WTC11 (cell line): ENCODE measurements at regions not wholly inside any gene's neighbourhood (a gene's known extent, or its start where the extent isn't known, plus 50 kb on each side); places are given as distances from the start of the nearest gene placed in this dataset.

Experiments used
- ATAC-seq: fragments of 200-7000 bp; cut with Tn5 transposase; 2 replicates; pipeline ENCODE4 v1.10.0; 2021; ENCODE audit warnings: mild to moderate bottlenecking, moderate library complexity
- CTCF ChIA-PET: fragments of 300-600 bp; sonication (Branson Sonifier 250); formaldehyde crosslinking; loops from one replicate; lab custom pipeline; 2021; ENCODE audit warnings: antibody characterized with exemption; lab: Charles Lee
- POLR2A ChIA-PET: fragments of 350-600 bp; sonication (Branson Sonifier 250); formaldehyde crosslinking; loops from one replicate; lab custom pipeline; 2021; ENCODE audit warnings: antibody characterized with exemption; lab: Charles Lee
- DNase-seq: peaks from one replicate; pipeline ENCODE4 v3.0.0; 2021; ENCODE audit warnings: low spot score
- H3K27ac Mint-ChIP-seq: 2 replicates; pipeline ENCODE4 v1.8.0; 2021; ENCODE audit warnings: mixed read lengths
- H3K27me3 Mint-ChIP-seq: 2 replicates; pipeline ENCODE4 v1.8.0; 2021; ENCODE audit warnings: low read depth, mild to moderate bottlenecking, moderate library complexity, mixed read lengths
- H3K36me3 Mint-ChIP-seq: 2 replicates; pipeline ENCODE4 v1.8.0; 2021; ENCODE audit warnings: mixed read lengths
- H3K4me1 Mint-ChIP-seq: 2 replicates; pipeline ENCODE4 v1.8.0; 2022; ENCODE audit warnings: mixed read lengths
- H3K4me3 Mint-ChIP-seq: 2 replicates; pipeline ENCODE4 v1.8.0; 2021; ENCODE audit warnings: mild to moderate bottlenecking, moderate library complexity, mixed read lengths
- H3K9me3 Mint-ChIP-seq: 2 replicates; pipeline ENCODE4 v1.8.0; 2021; ENCODE audit warnings: mixed read lengths
- CREM ChIP-seq: sonication (generic); formaldehyde crosslinking; IDR thresholded peaks from 2 replicates; pipeline ENCODE4 v1.8.1; 2022; ENCODE audit warnings: mild to moderate bottlenecking, missing genetic modification reagents, moderate library complexity
- ELF4 ChIP-seq: sonication (generic); formaldehyde crosslinking; IDR thresholded peaks from 2 replicates; pipeline ENCODE4 v1.8.1; 2022; ENCODE audit warnings: low read depth, mild to moderate bottlenecking, moderate library complexity, missing genetic modification reagents
- FOXP1 ChIP-seq: sonication (generic); formaldehyde crosslinking; IDR thresholded peaks from 2 replicates; pipeline ENCODE4 v1.8.0; 2022; ENCODE audit warnings: missing genetic modification reagents, mild to moderate bottlenecking, moderate library complexity, borderline replicate concordance
- JAZF1 ChIP-seq: fragments of 250-450 bp; sonication (Bioruptor Pico); IDR thresholded peaks from 2 replicates; pipeline ENCODE4 v1.9.0; 2021; ENCODE audit warnings: moderate library complexity, mild to moderate bottlenecking, inconsistent platforms
- JUN ChIP-seq: sonication (generic); formaldehyde crosslinking; IDR thresholded peaks from 2 replicates; pipeline ENCODE4 v1.8.0; 2023; ENCODE audit warnings: mild to moderate bottlenecking, missing genetic modification reagents
- NR1H2 ChIP-seq: sonication (generic); formaldehyde crosslinking; IDR thresholded peaks from 2 replicates; pipeline ENCODE4 v1.9.0; 2021; ENCODE audit warnings: mild to moderate bottlenecking, moderate library complexity, missing genetic modification reagents
- PRRX2 ChIP-seq: fragments of 250-450 bp; sonication (Bioruptor Pico); IDR thresholded peaks from 2 replicates; pipeline ENCODE4 v1.8.0; 2021; ENCODE audit warnings: mild to moderate bottlenecking
- SOX15 ChIP-seq: fragments of 250-450 bp; sonication (Bioruptor Pico); IDR thresholded peaks from 2 replicates; pipeline ENCODE4 v1.9.0; 2021; ENCODE audit warnings: mild to moderate bottlenecking
- SP1 ChIP-seq: sonication (generic); formaldehyde crosslinking; conservative IDR thresholded peaks from 2 replicates; pipeline ENCODE4 v1.8.1; 2022; ENCODE audit warnings: missing genetic modification reagents
- ZBTB21 ChIP-seq: sonication (generic); formaldehyde crosslinking; IDR thresholded peaks from 2 replicates; pipeline ENCODE4 v1.8.1; 2023; ENCODE audit warnings: mild to moderate bottlenecking, missing genetic modification reagents, borderline replicate concordance
- ZNF121 ChIP-seq: sonication (generic); formaldehyde crosslinking; IDR thresholded peaks from 2 replicates; pipeline ENCODE4 v1.8.0; 2023; ENCODE audit warnings: missing genetic modification reagents
- ZNF232 ChIP-seq: sonication (generic); formaldehyde crosslinking; IDR thresholded peaks from 2 replicates; pipeline ENCODE4 v1.8.0; 2022; ENCODE audit warnings: mild to moderate bottlenecking, missing genetic modification reagents
- ZNF671 ChIP-seq: fragments of 250-450 bp; sonication (Bioruptor Pico); IDR thresholded peaks from 2 replicates; pipeline ENCODE4 v1.8.0; 2021; ENCODE audit warnings: mild to moderate bottlenecking
- TF ChIP-seq, protein P1 (sequence below): sonication (generic); formaldehyde crosslinking; conservative IDR thresholded peaks from 2 replicates; pipeline ENCODE4 v1.8.1; 2023; ENCODE audit warnings: mild to moderate bottlenecking, low read depth, missing genetic modification reagents, moderate library complexity
- TF ChIP-seq, protein P2 (sequence below): fragments of 200-600 bp; IDR thresholded peaks from 2 replicates; pipeline ENCODE4 v1.8.0; 2022; ENCODE audit warnings: antibody characterized with exemption
- TF ChIP-seq, protein P3 (sequence below): fragments of 250-450 bp; sonication (Bioruptor Pico); IDR thresholded peaks from 2 replicates; pipeline ENCODE4 v2.1.2; 2022; ENCODE audit warnings: mild to moderate bottlenecking, moderate library complexity
- TF ChIP-seq, protein P4 (sequence below): sonication (generic); formaldehyde crosslinking; IDR thresholded peaks from 2 replicates; pipeline ENCODE4 v1.8.1; 2022; ENCODE audit warnings: low read depth, mild to moderate bottlenecking, moderate library complexity, missing genetic modification reagents, borderline replicate concordance
- TF ChIP-seq, protein P5 (sequence below): sonication (generic); formaldehyde crosslinking; IDR thresholded peaks from 2 replicates; pipeline ENCODE4 v1.8.0; 2023; ENCODE audit warnings: mild to moderate bottlenecking, missing genetic modification reagents

DNA sequence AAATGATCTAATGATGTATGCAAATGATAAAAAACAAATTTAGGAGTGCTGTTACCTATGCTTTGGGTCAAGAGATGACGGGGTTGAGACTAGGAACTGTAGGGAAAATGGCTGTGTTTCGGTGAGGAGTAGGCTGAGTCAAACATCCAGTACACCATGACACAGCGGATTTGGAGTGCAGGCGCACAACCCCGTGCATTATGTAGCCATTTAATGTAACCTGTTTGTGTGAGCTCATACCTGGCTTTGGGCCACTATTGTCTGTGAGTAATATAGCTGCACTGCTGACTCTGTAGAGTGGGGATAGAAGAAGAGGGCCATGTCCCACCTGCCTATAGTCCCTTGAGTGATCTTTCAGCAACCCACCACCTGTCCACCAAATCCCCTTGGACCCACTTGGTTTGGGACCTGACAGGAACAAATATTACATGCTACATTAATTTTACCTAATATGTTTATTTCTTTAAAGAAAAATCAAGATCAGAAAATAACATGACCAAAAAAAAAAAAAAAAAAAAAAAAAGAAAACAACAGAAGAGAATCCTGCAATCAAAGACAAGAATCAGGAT lies 95.5 kb upstream of the KLHL1 start:
- H3K27me3 Mint-ChIP-seq = no peaks in the 10 kb centered on the region
- peaks cover 17% of the 10 kb centered on the region for H3K36me3 Mint-ChIP-seq
- no peaks in the 10 kb centered on the region for H3K4me1 Mint-ChIP-seq
- CTCF ChIA-PET = no interaction called here
- DNase-seq (no peak), ATAC-seq (no peak)
- no peak overlapping the region for H3K4me3 Mint-ChIP-seq
- POLR2A ChIA-PET = no interaction called here
- peaks cover 40% of the 10 kb centered on the region for H3K9me3 Mint-ChIP-seq
- TF ChIP-seq, protein P1, sequence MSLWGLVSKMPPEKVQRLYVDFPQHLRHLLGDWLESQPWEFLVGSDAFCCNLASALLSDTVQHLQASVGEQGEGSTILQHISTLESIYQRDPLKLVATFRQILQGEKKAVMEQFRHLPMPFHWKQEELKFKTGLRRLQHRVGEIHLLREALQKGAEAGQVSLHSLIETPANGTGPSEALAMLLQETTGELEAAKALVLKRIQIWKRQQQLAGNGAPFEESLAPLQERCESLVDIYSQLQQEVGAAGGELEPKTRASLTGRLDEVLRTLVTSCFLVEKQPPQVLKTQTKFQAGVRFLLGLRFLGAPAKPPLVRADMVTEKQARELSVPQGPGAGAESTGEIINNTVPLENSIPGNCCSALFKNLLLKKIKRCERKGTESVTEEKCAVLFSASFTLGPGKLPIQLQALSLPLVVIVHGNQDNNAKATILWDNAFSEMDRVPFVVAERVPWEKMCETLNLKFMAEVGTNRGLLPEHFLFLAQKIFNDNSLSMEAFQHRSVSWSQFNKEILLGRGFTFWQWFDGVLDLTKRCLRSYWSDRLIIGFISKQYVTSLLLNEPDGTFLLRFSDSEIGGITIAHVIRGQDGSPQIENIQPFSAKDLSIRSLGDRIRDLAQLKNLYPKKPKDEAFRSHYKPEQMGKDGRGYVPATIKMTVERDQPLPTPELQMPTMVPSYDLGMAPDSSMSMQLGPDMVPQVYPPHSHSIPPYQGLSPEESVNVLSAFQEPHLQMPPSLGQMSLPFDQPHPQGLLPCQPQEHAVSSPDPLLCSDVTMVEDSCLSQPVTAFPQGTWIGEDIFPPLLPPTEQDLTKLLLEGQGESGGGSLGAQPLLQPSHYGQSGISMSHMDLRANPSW (CRISPR knock-in tag) = no peak
- TF ChIP-seq, protein P2, sequence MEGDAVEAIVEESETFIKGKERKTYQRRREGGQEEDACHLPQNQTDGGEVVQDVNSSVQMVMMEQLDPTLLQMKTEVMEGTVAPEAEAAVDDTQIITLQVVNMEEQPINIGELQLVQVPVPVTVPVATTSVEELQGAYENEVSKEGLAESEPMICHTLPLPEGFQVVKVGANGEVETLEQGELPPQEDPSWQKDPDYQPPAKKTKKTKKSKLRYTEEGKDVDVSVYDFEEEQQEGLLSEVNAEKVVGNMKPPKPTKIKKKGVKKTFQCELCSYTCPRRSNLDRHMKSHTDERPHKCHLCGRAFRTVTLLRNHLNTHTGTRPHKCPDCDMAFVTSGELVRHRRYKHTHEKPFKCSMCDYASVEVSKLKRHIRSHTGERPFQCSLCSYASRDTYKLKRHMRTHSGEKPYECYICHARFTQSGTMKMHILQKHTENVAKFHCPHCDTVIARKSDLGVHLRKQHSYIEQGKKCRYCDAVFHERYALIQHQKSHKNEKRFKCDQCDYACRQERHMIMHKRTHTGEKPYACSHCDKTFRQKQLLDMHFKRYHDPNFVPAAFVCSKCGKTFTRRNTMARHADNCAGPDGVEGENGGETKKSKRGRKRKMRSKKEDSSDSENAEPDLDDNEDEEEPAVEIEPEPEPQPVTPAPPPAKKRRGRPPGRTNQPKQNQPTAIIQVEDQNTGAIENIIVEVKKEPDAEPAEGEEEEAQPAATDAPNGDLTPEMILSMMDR = no peak
- TF ChIP-seq JUN (CRISPR knock-in tag) (no peak), ZNF671 (CRISPR knock-in tag) (no peak), SOX15 (CRISPR knock-in tag) (no peak), JAZF1 (CRISPR knock-in tag) (no peak), ELF4 (CRISPR knock-in tag) (no peak), NR1H2 (no peak), CREM (CRISPR knock-in tag) (no peak), ZBTB21 (CRISPR knock-in tag) (no peak), FOXP1 (no peak), SP1 (CRISPR knock-in tag) (no peak), ZNF121 (CRISPR knock-in tag) (no peak), PRRX2 (CRISPR knock-in tag) (no peak), ZNF232 (no peak)
- TF ChIP-seq, protein P3, sequence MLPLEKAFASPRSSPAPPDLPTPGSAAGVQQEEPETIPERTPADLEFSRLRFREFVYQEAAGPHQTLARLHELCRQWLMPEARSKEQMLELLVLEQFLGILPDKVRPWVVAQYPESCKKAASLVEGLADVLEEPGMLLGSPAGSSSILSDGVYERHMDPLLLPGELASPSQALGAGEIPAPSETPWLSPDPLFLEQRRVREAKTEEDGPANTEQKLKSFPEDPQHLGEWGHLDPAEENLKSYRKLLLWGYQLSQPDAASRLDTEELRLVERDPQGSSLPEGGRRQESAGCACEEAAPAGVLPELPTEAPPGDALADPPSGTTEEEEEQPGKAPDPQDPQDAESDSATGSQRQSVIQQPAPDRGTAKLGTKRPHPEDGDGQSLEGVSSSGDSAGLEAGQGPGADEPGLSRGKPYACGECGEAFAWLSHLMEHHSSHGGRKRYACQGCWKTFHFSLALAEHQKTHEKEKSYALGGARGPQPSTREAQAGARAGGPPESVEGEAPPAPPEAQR (CRISPR knock-in tag) = no peak
- TF ChIP-seq, protein P4, sequence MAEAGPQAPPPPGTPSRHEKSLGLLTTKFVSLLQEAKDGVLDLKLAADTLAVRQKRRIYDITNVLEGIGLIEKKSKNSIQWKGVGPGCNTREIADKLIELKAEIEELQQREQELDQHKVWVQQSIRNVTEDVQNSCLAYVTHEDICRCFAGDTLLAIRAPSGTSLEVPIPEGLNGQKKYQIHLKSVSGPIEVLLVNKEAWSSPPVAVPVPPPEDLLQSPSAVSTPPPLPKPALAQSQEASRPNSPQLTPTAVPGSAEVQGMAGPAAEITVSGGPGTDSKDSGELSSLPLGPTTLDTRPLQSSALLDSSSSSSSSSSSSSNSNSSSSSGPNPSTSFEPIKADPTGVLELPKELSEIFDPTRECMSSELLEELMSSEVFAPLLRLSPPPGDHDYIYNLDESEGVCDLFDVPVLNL (CRISPR knock-in tag) = no peak
- TF ChIP-seq, protein P5, sequence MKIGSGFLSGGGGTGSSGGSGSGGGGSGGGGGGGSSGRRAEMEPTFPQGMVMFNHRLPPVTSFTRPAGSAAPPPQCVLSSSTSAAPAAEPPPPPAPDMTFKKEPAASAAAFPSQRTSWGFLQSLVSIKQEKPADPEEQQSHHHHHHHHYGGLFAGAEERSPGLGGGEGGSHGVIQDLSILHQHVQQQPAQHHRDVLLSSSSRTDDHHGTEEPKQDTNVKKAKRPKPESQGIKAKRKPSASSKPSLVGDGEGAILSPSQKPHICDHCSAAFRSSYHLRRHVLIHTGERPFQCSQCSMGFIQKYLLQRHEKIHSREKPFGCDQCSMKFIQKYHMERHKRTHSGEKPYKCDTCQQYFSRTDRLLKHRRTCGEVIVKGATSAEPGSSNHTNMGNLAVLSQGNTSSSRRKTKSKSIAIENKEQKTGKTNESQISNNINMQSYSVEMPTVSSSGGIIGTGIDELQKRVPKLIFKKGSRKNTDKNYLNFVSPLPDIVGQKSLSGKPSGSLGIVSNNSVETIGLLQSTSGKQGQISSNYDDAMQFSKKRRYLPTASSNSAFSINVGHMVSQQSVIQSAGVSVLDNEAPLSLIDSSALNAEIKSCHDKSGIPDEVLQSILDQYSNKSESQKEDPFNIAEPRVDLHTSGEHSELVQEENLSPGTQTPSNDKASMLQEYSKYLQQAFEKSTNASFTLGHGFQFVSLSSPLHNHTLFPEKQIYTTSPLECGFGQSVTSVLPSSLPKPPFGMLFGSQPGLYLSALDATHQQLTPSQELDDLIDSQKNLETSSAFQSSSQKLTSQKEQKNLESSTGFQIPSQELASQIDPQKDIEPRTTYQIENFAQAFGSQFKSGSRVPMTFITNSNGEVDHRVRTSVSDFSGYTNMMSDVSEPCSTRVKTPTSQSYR = no peak
- no peak overlapping the region for H3K27ac Mint-ChIP-seq
